ENCODE measurements at regions not wholly inside any gene's neighbourhood (a gene's known extent, or its start where the extent isn't known, plus 50 kb on each side); places are given as distances from the start of the nearest gene placed in this dataset.

- Histone ChIP-seq H3K27me3 (no peaks in the 10 kb centered on the region), H3K36me3 (no peaks in the 10 kb centered on the region), H3K4me1 (no peaks in the 10 kb centered on the region), H3K27ac (no peak overlapping the region), H3K9me3 (no peaks in the 10 kb centered on the region), H3K4me3 (no peak overlapping the region)
- DNase-seq (ENCODE audit: low spot score in 2 of 2): no peak
- 94 to 98% methylated on average over 1 of the region's 1 CpG for WGBS, 2 donors
- TF ChIP-seq EP300 (IDR thresholded peaks at IDR 0.05): no peak
- TF ChIP-seq POLR2A (IDR thresholded peaks at IDR 0.05): no peak
- no peak for TF ChIP-seq CTCF (IDR thresholded peaks at IDR 0.05)
Measured at GRCh38 chr17:33398386-33398785, 105.3 kb upstream of the ASIC2 start.

DNA sequence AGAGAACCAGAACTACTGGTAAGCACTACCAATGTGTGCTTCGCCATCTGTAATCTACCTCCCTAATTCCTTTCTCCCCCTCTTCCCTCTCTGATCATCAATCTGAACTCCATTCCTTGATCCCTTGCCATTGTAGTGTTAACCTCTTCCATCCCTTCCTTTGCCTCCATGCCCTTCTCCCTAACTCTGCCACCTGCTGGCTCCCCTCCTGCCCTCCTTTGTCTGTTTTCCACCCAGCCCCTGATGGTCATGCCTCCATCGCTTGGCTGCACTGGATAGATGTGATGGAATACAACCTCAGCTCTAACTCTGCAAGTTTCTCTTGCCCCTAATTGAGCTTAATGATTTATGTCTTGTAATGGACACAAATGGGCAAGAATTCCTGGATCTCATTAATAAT is 108.2 kb upstream of the ASIC2 start:
- no peaks in the 10 kb centered on the region for H3K4me1 ChIP-seq
- TF ChIP-seq POLR2A (IDR thresholded peaks at IDR 0.05) (no peak), CTCF (IDR thresholded peaks at IDR 0.05) (no peak), EP300 (IDR thresholded peaks at IDR 0.05) (no peak)
- H3K27ac ChIP-seq: no peak overlapping the region
- H3K27me3 ChIP-seq: no peaks in the 10 kb centered on the region
- no peaks in the 10 kb centered on the region for H3K36me3 ChIP-seq
- 84 to 86% methylated on average over 2 of the region's 2 CpGs for WGBS, 2 donors
- H3K4me3 ChIP-seq: no peak overlapping the region
- H3K9me3 ChIP-seq: no peaks in the 10 kb centered on the region
- DNase-seq (ENCODE audit: low spot score in 2 of 2): no peak

- no peak overlapping the region for H3K4me3 ChIP-seq
- no peaks in the 10 kb centered on the region for H3K4me1 ChIP-seq
- TF ChIP-seq CTCF (IDR thresholded peaks at IDR 0.05) (no peak), POLR2A (IDR thresholded peaks at IDR 0.05) (no peak), EP300 (IDR thresholded peaks at IDR 0.05) (no peak)
- H3K36me3 ChIP-seq: no peaks in the 10 kb centered on the region
- no peaks in the 10 kb centered on the region for H3K9me3 ChIP-seq
- no peak overlapping the region for H3K27ac ChIP-seq
- H3K27me3 ChIP-seq: no peaks in the 10 kb centered on the region
- DNase-seq (ENCODE audit: low spot score in 2 of 2): no peak
Measured at GRCh38 chr17:33403194-33403593, 110.1 kb upstream of the ASIC2 start.

- Histone ChIP-seq H3K36me3 (no peaks in the 10 kb centered on the region), H3K9me3 (no peaks in the 10 kb centered on the region), H3K27me3 (no peaks in the 10 kb centered on the region), H3K4me3 (no peak overlapping the region), H3K4me1 (no peaks in the 10 kb centered on the region), H3K27ac (no peak overlapping the region)
- DNase-seq (ENCODE audit: low spot score in 2 of 2): no peak
- 74 to 82% methylated on average over 4 of the region's 4 CpGs for WGBS, 2 donors
- TF ChIP-seq EP300 (IDR thresholded peaks at IDR 0.05): no peak
- TF ChIP-seq POLR2A (IDR thresholded peaks at IDR 0.05): no peak
- no peak for TF ChIP-seq CTCF (IDR thresholded peaks at IDR 0.05)
Measured at GRCh38 chr17:33404070-33404819, 111.2 kb upstream of the ASIC2 start.

DNA sequence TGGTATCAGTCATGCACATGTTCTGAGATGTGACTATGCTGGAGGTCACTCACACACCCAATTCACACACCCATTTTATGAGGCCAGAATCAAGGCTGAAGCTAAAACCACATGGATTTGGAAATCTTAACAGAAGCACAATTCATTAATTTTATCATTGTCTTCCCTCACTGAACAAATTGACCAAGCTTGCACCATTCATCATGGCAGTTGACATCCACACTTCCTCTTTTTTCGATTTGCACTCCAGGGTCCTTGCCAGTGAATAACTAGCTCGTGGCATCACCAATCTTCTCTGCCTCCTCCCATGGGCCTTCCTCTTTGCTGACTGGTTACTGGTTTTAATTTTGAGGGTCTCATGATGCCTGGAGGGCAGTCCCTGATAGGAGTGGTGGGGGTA is 123.0 kb upstream of the ASIC2 start:
- Histone ChIP-seq H3K9me3 (no peaks in the 10 kb centered on the region), H3K4me3 (no peak overlapping the region), H3K4me1 (no peaks in the 10 kb centered on the region), H3K27ac (no peak overlapping the region), H3K27me3 (no peaks in the 10 kb centered on the region), H3K36me3 (no peaks in the 10 kb centered on the region)
- no peak for DNase-seq (ENCODE audit: low spot score in 2 of 2)
- no peak for TF ChIP-seq CTCF (IDR thresholded peaks at IDR 0.05)
- TF ChIP-seq POLR2A (IDR thresholded peaks at IDR 0.05): no peak
- TF ChIP-seq EP300 (IDR thresholded peaks at IDR 0.05): no peak
- 59 to 74% methylated on average over 2 of the region's 2 CpGs for WGBS, 2 donors
